Duodenal mucosa (tissue), 2 donors: ENCODE measurements at regions not wholly inside any gene's neighbourhood (a gene's known extent, or its start where the extent isn't known, plus 50 kb on each side); places are given as distances from the start of the nearest gene placed in this dataset.

Experiments used
- H3K27ac ChIP-seq: one replicate; pipeline ENCODE4 v1.7.0; 2013; ENCODE audit warnings: low read depth, low read length
- H3K27me3 ChIP-seq, 2 donors: one replicate each; pipeline ENCODE4 v1.7.0; 2013; ENCODE audit warnings: low read length in 2 of 2, control low read depth in 1 of 2; ENCODE audit not compliant: insufficient read depth in 2 of 2, control insufficient read depth in 1 of 2
- H3K36me3 ChIP-seq, 2 donors: one replicate each; pipeline ENCODE4 v1.7.0; 2013; ENCODE audit warnings: low read length in 2 of 2, control low read depth in 1 of 2; ENCODE audit not compliant: insufficient read depth in 2 of 2, control insufficient read depth in 1 of 2
- H3K4me1 ChIP-seq, 2 donors: one replicate each; pipeline ENCODE4 v1.7.0; 2013; ENCODE audit warnings: low read length in 2 of 2, control low read depth in 1 of 2; ENCODE audit not compliant: insufficient read depth in 2 of 2, control insufficient read depth in 1 of 2
- H3K4me3 ChIP-seq, 2 donors: one replicate each; pipeline ENCODE4 v1.7.0; 2013; ENCODE audit warnings: low read length in 2 of 2, low read depth in 1 of 2
- H3K9ac ChIP-seq, 2 donors: one replicate each; pipeline ENCODE4 v1.7.0; 2013; ENCODE audit warnings: low read length in 2 of 2, low read depth in 1 of 2
- H3K9me3 ChIP-seq, 2 donors: one replicate each; pipeline ENCODE4 v1.7.0; 2013; ENCODE audit warnings: low read length in 2 of 2, control low read depth in 1 of 2; ENCODE audit not compliant: control insufficient read depth in 1 of 2

GRCh38 chr6:68575765-68576439 is 59.2 kb upstream of the ADGRB3 start:
- Histone ChIP-seq H3K4me3 (no peak overlapping the region), H3K9ac (no peak overlapping the region), H3K27ac (no peak overlapping the region), H3K36me3 (no peaks in the 10 kb centered on the region), H3K4me1 (no peaks in the 10 kb centered on the region), H3K9me3 (peaks cover 0 to 6% of the 10 kb centered on the region in 2 donors), H3K27me3 (no peaks in the 10 kb centered on the region)

DNA sequence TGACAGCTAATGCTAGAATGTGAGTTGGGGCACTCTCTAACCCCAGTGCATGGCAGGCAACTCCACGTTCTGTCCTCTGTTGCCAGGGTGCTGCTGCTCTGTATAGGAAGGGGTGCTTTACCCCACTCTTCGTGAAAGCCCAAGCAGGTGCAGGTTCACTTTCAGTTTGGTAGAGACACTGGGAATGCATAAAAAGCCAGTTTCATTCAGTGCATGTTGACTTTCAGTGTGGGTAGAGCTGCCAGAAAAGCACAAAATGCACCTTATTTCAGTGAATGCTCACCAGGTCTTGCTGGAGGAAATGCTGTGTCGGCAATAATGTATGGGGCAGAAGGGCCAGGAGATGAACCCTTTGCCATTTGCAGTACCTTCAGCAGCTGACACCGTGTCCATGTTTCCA is 62.1 kb upstream of the ADGRB3 start:
- H3K36me3 ChIP-seq = no peaks in the 10 kb centered on the region
- H3K9me3 ChIP-seq = peaks cover 0 to 6% of the 10 kb centered on the region in 2 donors
- no peak overlapping the region for H3K9ac ChIP-seq
- no peak overlapping the region for H3K4me3 ChIP-seq
- H3K27me3 ChIP-seq = no peaks in the 10 kb centered on the region
- H3K27ac ChIP-seq = no peak overlapping the region
- H3K4me1 ChIP-seq = no peaks in the 10 kb centered on the region

GRCh38 chr6:68572525-68572924 is 62.6 kb upstream of the ADGRB3 start:
- Histone ChIP-seq H3K27me3 (no peaks in the 10 kb centered on the region), H3K36me3 (no peaks in the 10 kb centered on the region), H3K9me3 (peaks cover 0 to 6% of the 10 kb centered on the region in 2 donors)

DNA sequence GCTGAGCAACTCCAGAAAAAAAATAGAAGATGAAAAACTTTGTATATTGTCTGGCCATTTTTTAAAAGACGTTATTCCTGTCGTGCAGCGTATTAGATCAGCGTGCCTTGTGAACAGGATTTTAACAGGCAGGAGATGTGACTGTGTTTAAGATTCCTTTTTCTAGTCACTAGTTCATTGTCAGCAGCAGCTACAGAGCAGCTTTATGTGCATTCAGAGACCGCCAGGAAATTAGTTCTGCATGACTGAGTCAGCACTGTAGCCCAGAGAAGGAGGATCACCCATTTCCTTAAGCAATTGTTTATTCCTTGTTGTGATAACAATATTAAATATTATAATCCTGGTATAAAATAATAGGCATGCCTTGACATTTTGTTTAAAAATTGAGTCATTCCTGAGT is 75.4 kb upstream of the ADGRB3 start:
- H3K9ac ChIP-seq = no peak overlapping the region
- no peaks in the 10 kb centered on the region for H3K4me1 ChIP-seq
- H3K4me3 ChIP-seq = no peak overlapping the region
- no peak overlapping the region for H3K27ac ChIP-seq
- no peaks in the 10 kb centered on the region for H3K36me3 ChIP-seq
- no peaks in the 10 kb centered on the region for H3K9me3 ChIP-seq
- H3K27me3 ChIP-seq = no peaks in the 10 kb centered on the region

More at GRCh38 chr6:68572525-68572924, 62.6 kb upstream of the ADGRB3 start:
- Histone ChIP-seq H3K27ac (no peak overlapping the region), H3K9ac (no peak overlapping the region), H3K4me3 (no peak overlapping the region), H3K4me1 (no peaks in the 10 kb centered on the region)

- H3K27me3 ChIP-seq = no peaks in the 10 kb centered on the region
- no peak overlapping the region for H3K9ac ChIP-seq
- H3K4me1 ChIP-seq = no peaks in the 10 kb centered on the region
- H3K27ac ChIP-seq = no peak overlapping the region
- no peaks in the 10 kb centered on the region for H3K9me3 ChIP-seq
- H3K36me3 ChIP-seq = no peaks in the 10 kb centered on the region
- no peak overlapping the region for H3K4me3 ChIP-seq
Observed at GRCh38 chr6:68559070-68559469, 76.0 kb upstream of the ADGRB3 start.

DNA sequence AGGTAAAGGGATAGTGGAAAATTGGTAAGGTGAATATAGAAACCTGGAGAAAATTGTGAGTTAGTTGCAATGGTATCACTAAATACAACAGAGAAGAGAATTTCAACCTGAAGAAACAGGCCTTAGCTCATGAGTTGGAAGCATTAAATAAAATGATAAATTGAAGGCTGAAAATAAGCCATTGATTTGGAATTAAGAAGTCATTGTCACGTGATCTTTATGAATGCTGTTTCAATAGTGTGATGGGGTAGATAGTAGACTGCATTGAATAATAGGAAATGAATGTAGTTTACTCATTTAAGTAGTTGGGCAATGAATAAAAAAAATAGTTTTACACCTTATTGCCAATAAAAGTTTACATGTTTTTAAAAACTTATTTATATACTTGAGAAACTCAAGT is 88.5 kb upstream of the ADGRB3 start:
- no peak overlapping the region for H3K9ac ChIP-seq
- H3K9me3 ChIP-seq = peaks cover 2 to 7% of the 10 kb centered on the region in 2 donors
- no peaks in the 10 kb centered on the region for H3K4me1 ChIP-seq
- H3K4me3 ChIP-seq = no peak overlapping the region
- no peaks in the 10 kb centered on the region for H3K27me3 ChIP-seq
- H3K36me3 ChIP-seq = no peaks in the 10 kb centered on the region
- H3K27ac ChIP-seq = no peak overlapping the region

DNA sequence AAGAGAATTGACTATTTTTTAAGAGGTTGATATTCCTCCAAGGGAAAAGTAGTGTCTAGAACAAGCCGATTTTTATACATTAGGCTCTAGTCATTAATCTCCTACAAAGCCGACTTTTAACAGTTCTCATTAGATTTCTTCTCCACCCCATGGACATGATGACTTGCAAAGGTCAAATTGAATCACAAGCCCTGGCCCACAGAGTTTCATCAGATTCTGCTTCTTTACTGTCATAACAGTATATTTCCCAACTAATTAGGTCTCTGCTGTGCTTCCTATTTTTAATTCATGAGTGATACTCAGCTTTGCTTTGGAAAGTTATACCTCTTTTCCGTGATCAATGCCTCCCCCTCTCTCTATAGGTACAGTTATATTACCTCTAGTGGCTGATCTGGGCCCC is 90.6 kb upstream of the ADGRB3 start:
- Histone ChIP-seq H3K27ac (no peak overlapping the region), H3K9ac (no peak overlapping the region), H3K9me3 (peaks cover 2 to 7% of the 10 kb centered on the region in 2 donors), H3K4me1 (no peaks in the 10 kb centered on the region), H3K27me3 (no peaks in the 10 kb centered on the region), H3K4me3 (no peak overlapping the region), H3K36me3 (no peaks in the 10 kb centered on the region)

- Histone ChIP-seq H3K9me3 (peaks cover 0 to under 1% of the 10 kb centered on the region in 2 donors), H3K4me1 (no peaks in the 10 kb centered on the region), H3K36me3 (no peaks in the 10 kb centered on the region), H3K27me3 (no peaks in the 10 kb centered on the region), H3K4me3 (no peak overlapping the region), H3K27ac (no peak overlapping the region), H3K9ac (no peak overlapping the region)
Observed at GRCh38 chr6:68533339-68533795, 101.7 kb upstream of the ADGRB3 start.

- Histone ChIP-seq H3K9me3 (peaks cover 4 to 14% of the 10 kb centered on the region in 2 donors), H3K9ac (no peak overlapping the region), H3K36me3 (no peaks in the 10 kb centered on the region), H3K27me3 (no peaks in the 10 kb centered on the region), H3K27ac (no peak overlapping the region), H3K4me1 (no peaks in the 10 kb centered on the region), H3K4me3 (no peak overlapping the region)
Observed at GRCh38 chr6:68527691-68528090, 107.4 kb upstream of the ADGRB3 start.

DNA sequence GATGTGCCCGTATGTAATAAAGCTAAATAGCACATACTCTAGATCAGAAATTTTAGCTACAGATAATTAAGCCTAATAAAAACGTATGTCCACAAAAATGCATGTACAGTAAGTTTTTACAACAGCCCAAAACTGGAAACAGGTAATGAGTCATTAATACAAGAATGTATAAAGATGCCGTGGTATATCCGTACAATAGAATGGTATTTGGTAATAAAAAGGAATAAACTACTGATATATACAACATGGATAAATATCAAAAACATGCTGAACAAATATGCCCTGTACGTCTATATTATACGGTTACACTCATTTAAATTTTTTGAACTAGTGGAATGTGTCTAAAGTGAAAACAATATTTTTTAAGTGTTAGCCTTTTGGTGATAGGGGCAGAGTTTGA is 128.2 kb upstream of the ADGRB3 start:
- H3K9me3 ChIP-seq = peaks cover 7 to 8% of the 10 kb centered on the region in 2 donors
- no peaks in the 10 kb centered on the region for H3K36me3 ChIP-seq
- H3K27ac ChIP-seq = no peak overlapping the region
- H3K9ac ChIP-seq = no peak overlapping the region
- H3K27me3 ChIP-seq = no peaks in the 10 kb centered on the region
- H3K4me1 ChIP-seq = no peaks in the 10 kb centered on the region
- H3K4me3 ChIP-seq = no peak overlapping the region
